Astrocyte of the cerebellum (primary cell): ENCODE measurements at regions not wholly inside any gene's neighbourhood (a gene's known extent, or its start where the extent isn't known, plus 50 kb on each side); places are given as distances from the start of the nearest gene placed in this dataset.

Experiments
- DNase-seq: peaks from one replicate; pipeline ENCODE4 v3.0.0-alpha.2; 2011; ENCODE audit warnings: low read depth
- H3K4me3 ChIP-seq: 2 replicates; pipeline ENCODE4 v1.5.1; 2011; ENCODE audit warnings: mild to moderate bottlenecking, low read depth, low read length, moderate library complexity
- CTCF ChIP-seq: IDR thresholded peaks from 2 replicates; pipeline ENCODE4 v1.5.1; 2012; ENCODE audit warnings: low read length, low read depth, moderate library complexity, mild to moderate bottlenecking; ENCODE audit errors: missing control alignments
- in situ Hi-C: cut with HindIII; loops from 2 replicates; pipeline ENCODE4 v1.10.0; 2017; ENCODE audit warnings: low sequenced_read_pairs

- in situ Hi-C loops: no loop called here
- no peak overlapping the region for H3K4me3 ChIP-seq
- DNase-seq: no peak
- TF ChIP-seq CTCF: no peak
These were observed 163.7 kb downstream of the AHR start for GRCh38 chr7:17462131-17462631.

- H3K4me3 ChIP-seq: no peak overlapping the region
- no peak for TF ChIP-seq CTCF
- no peak for DNase-seq
- in situ Hi-C loops: no loop called here
These were observed 165.1 kb downstream of the AHR start for GRCh38 chr7:17463511-17464085.

- no peak for TF ChIP-seq CTCF
- in situ Hi-C loops: no loop called here
- no peak overlapping the region for H3K4me3 ChIP-seq
These were observed 167.8 kb downstream of the AHR start for GRCh38 chr7:17466216-17466615.

GRCh38 chr7:17467386-17467945, 169.0 kb downstream of the AHR start:
- no peak overlapping the region for H3K4me3 ChIP-seq
- no peak for DNase-seq
- in situ Hi-C loops: no loop called here
- no peak for TF ChIP-seq CTCF

More at GRCh38 chr7:17466216-17466615, 167.8 kb downstream of the AHR start:
- DNase-seq: peak; percentile 22

- no peak overlapping the region for H3K4me3 ChIP-seq
- in situ Hi-C loops: no loop called here
- TF ChIP-seq CTCF: no peak
- DNase-seq: no peak
These were observed 172.9 kb downstream of the AHR start for GRCh38 chr7:17471325-17471724.

GRCh38 chr7:17472518-17472917, 174.1 kb downstream of the AHR start:
- in situ Hi-C loops: no loop called here
- DNase-seq: no peak
- no peak overlapping the region for H3K4me3 ChIP-seq
- no peak for TF ChIP-seq CTCF
